GM23338 (cell line): ENCODE measurements at regions not wholly inside any gene's neighbourhood (a gene's known extent, or its start where the extent isn't known, plus 50 kb on each side); places are given as distances from the start of the nearest gene placed in this dataset.

Experiments used
- ATAC-seq: fragments of 200-7000 bp; cut with Tn5 transposase; 3 replicates; pipeline ENCODE4 v1.9.1; 2020
- DNase-seq: peaks from one replicate; pipeline ENCODE4 v3.0.0-alpha.2; 2015; ENCODE audit warnings: low spot score
- H2AFZ ChIP-seq: fragments of 200-600 bp; sonication (generic); 2 replicates; pipeline ENCODE4 v1.8.0; 2016; ENCODE audit warnings: antibody characterized with exemption, mild to moderate bottlenecking, moderate library complexity
- H3F3A ChIP-seq: fragments of 200-600 bp; sonication (generic); replicated peaks from 2 replicates; pipeline ENCODE4 v1.8.0; 2017; ENCODE audit warnings: antibody characterized with exemption, mixed run types, low read depth
- H3K27ac ChIP-seq: fragments of 200-600 bp; sonication (generic); 2 replicates; pipeline ENCODE4 v1.6.1; 2016; ENCODE audit warnings: low read depth
- H3K27me3 ChIP-seq: fragments of 200-600 bp; sonication (generic); 2 replicates; pipeline ENCODE4 v1.8.0; 2016; ENCODE audit warnings: mild to moderate bottlenecking, mixed run types, moderate library complexity; ENCODE audit not compliant: insufficient read depth
- H3K36me3 ChIP-seq: fragments of 200-600 bp; sonication (generic); 2 replicates; pipeline ENCODE4 v1.8.0; 2016; ENCODE audit warnings: mild to moderate bottlenecking; ENCODE audit not compliant: insufficient read depth
- H3K4me1 ChIP-seq: fragments of 200-600 bp; sonication (generic); 2 replicates; pipeline ENCODE4 v1.8.0; 2016; ENCODE audit warnings: mild to moderate bottlenecking, moderate library complexity; ENCODE audit not compliant: insufficient read depth
- H3K4me2 ChIP-seq: fragments of 200-600 bp; sonication (generic); 2 replicates; pipeline ENCODE4 v1.7.1; 2017; ENCODE audit warnings: mixed run types
- H3K4me3 ChIP-seq: fragments of 200-600 bp; sonication (generic); 2 replicates; pipeline ENCODE4 v1.6.1; 2016; ENCODE audit warnings: mixed run types
- H3K79me2 ChIP-seq: fragments of 200-600 bp; sonication (generic); replicated peaks from 2 replicates; pipeline ENCODE4 v1.8.0; 2017; ENCODE audit warnings: mild to moderate bottlenecking; ENCODE audit not compliant: insufficient read depth
- H3K9me2 ChIP-seq: fragments of 200-600 bp; sonication (generic); 2 replicates; pipeline ENCODE4 v1.8.0; 2017; ENCODE audit not compliant: insufficient read depth
- H4K20me1 ChIP-seq: fragments of 200-600 bp; sonication (generic); replicated peaks from 2 replicates; pipeline ENCODE4 v1.8.0; 2017; ENCODE audit warnings: mild to moderate bottlenecking; ENCODE audit not compliant: insufficient read depth
- H3K27ac Mint-ChIP-seq: 2 replicates; pipeline ENCODE4 v1.8.0; 2020; ENCODE audit warnings: inconsistent platforms, mild to moderate bottlenecking, moderate library complexity, mixed read lengths
- H3K27me3 Mint-ChIP-seq: 3 replicates; pipeline ENCODE4 v1.8.0; 2022; ENCODE audit warnings: low read depth, mild to moderate bottlenecking, moderate library complexity, mixed read lengths, inconsistent platforms; ENCODE audit not compliant: insufficient read depth, poor library complexity
- H3K36me3 Mint-ChIP-seq: 3 replicates; pipeline ENCODE4 v1.8.0; 2021; ENCODE audit warnings: low read depth, mild to moderate bottlenecking, inconsistent platforms, moderate library complexity, mixed read lengths
- H3K4me1 Mint-ChIP-seq: 3 replicates; pipeline ENCODE4 v1.8.0; 2020; ENCODE audit warnings: mild to moderate bottlenecking, inconsistent platforms, mixed read lengths
- H3K4me3 Mint-ChIP-seq: 3 replicates; pipeline ENCODE4 v1.8.0; 2021; ENCODE audit warnings: moderate library complexity, mild to moderate bottlenecking, inconsistent platforms, mixed read lengths
- H3K9me3 Mint-ChIP-seq: 3 replicates; pipeline ENCODE4 v1.8.0; 2020; ENCODE audit warnings: moderate library complexity, mild to moderate bottlenecking, inconsistent platforms, mixed read lengths
- CREB1 ChIP-seq: fragments of 250-450 bp; sonication (Bioruptor Pico); IDR thresholded peaks from 2 replicates; pipeline ENCODE4 v1.5.0; 2020; ENCODE audit warnings: low read depth, mild to moderate bottlenecking, moderate library complexity
- CTCF ChIP-seq, 2 experiments: fragments of 200-600 bp in 1 of 2; sonication (generic) in 1 of 2; conservative IDR thresholded peaks; 2 replicates each; pipeline versions ENCODE4 v1.5.1 to v1.6.1; 2016 to 2017; ENCODE audit warnings: antibody characterized with exemption in 2 of 2, low read depth in 2 of 2, mild to moderate bottlenecking in 2 of 2, moderate library complexity in 1 of 2
- EZH2 ChIP-seq: fragments of 200-600 bp; sonication (generic); IDR thresholded peaks from one replicate; pipeline ENCODE4 v1.8.0; 2017; ENCODE audit warnings: antibody characterized with exemption, mild to moderate bottlenecking, low read depth; ENCODE audit not compliant: unreplicated experiment
- EZH2phosphoT487 ChIP-seq: fragments of 200-600 bp; sonication (generic); IDR thresholded peaks from one replicate; pipeline ENCODE4 v1.8.1; 2018; ENCODE audit warnings: antibody characterized with exemption; ENCODE audit not compliant: unreplicated experiment
- JUNB ChIP-seq: IDR thresholded peaks from one replicate; pipeline ENCODE4 v1.6.1; 2016; ENCODE audit warnings: antibody characterized with exemption; ENCODE audit not compliant: unreplicated experiment
- NANOG ChIP-seq: IDR thresholded peaks from 2 replicates; pipeline ENCODE4 v1.6.1; 2016; ENCODE audit warnings: antibody characterized with exemption, borderline replicate concordance
- REST ChIP-seq: IDR thresholded peaks from one replicate; pipeline ENCODE4 v1.6.1; 2018; ENCODE audit warnings: antibody characterized with exemption; ENCODE audit not compliant: unreplicated experiment
- STAT1 ChIP-seq: IDR thresholded peaks from one replicate; pipeline ENCODE4 v1.6.1; 2016; ENCODE audit warnings: antibody characterized with exemption; ENCODE audit not compliant: unreplicated experiment
- ZNF331 ChIP-seq: fragments of 250-450 bp; sonication (Bioruptor Pico); IDR thresholded peaks from 2 replicates; pipeline ENCODE4 v1.5.0; 2020; ENCODE audit warnings: low read depth, mild to moderate bottlenecking, moderate library complexity

- Mint-ChIP-seq H3K27ac (no peak overlapping the region), H3K36me3 (no peaks in the 10 kb centered on the region), H3K9me3 (no peaks in the 10 kb centered on the region), H3K4me3 (no peak overlapping the region), H3K27me3 (no peaks in the 10 kb centered on the region), H3K4me1 (no peaks in the 10 kb centered on the region)
- H3F3A ChIP-seq = no peaks in the 10 kb centered on the region
- no peaks in the 10 kb centered on the region for H4K20me1 ChIP-seq
- TF ChIP-seq STAT1 = no peak
- TF ChIP-seq EZH2phosphoT487 = no peak
- no peak for TF ChIP-seq CREB1 (CRISPR knock-in tag)
- TF ChIP-seq ZNF331 = no peak
- TF ChIP-seq REST = no peak
- no peak for TF ChIP-seq CTCF (conservative IDR thresholded peaks at IDR 0.05; ENCODE audit: low read depth in 2 of 2)
- TF ChIP-seq NANOG = no peak
- no peak for TF ChIP-seq JUNB
- H3K4me2 ChIP-seq = no peak overlapping the region
- no peaks in the 10 kb centered on the region for H3K36me3 ChIP-seq
- no peaks in the 10 kb centered on the region for H3K4me1 ChIP-seq
- no peak for ATAC-seq
- H3K9me2 ChIP-seq = no peaks in the 10 kb centered on the region
- H3K27ac ChIP-seq = no peak overlapping the region
- H2AFZ ChIP-seq = no peak overlapping the region
- H3K79me2 ChIP-seq = no peaks in the 10 kb centered on the region
- no peak overlapping the region for H3K4me3 ChIP-seq
- no peak for DNase-seq
- H3K27me3 ChIP-seq = no peaks in the 10 kb centered on the region
These were observed 524.9 kb upstream of the ITGA1 start for GRCh38 chr5:52262844-52263243.

- H3K27ac Mint-ChIP-seq = no peak overlapping the region; the same call in 1 of the 2 replicates
- no peaks in the 10 kb centered on the region for H3K9me2 ChIP-seq
- no peak for ATAC-seq
- no peaks in the 10 kb centered on the region for H3K36me3 Mint-ChIP-seq
- no peak overlapping the region for H3K4me3 Mint-ChIP-seq
- peak; percentile 2 for DNase-seq
- H3K4me1 Mint-ChIP-seq = peaks cover 21% of the 10 kb centered on the region
- no peak overlapping the region for H3K4me3 ChIP-seq
- no peaks in the 10 kb centered on the region for H3K9me3 Mint-ChIP-seq
- H2AFZ ChIP-seq = no peak overlapping the region; the same call in 1 of the 2 replicates
- H3K79me2 ChIP-seq = no peaks in the 10 kb centered on the region
- H3K4me2 ChIP-seq = 0 out of 2 replicates have a peak overlapping the region, but pooled peaks have one; percentile 9
- no peak overlapping the region for H3K27ac ChIP-seq
- H3K27me3 ChIP-seq = no peaks in the 10 kb centered on the region
- H3F3A ChIP-seq = no peaks in the 10 kb centered on the region
- no peaks in the 10 kb centered on the region for H3K36me3 ChIP-seq
- no peaks in the 10 kb centered on the region for H4K20me1 ChIP-seq
- no peaks in the 10 kb centered on the region for H3K27me3 Mint-ChIP-seq
- peaks cover 29% of the 10 kb centered on the region for H3K4me1 ChIP-seq
- TF ChIP-seq CTCF (conservative IDR thresholded peaks at IDR 0.05; ENCODE audit: low read depth in 2 of 2) (no peak), REST (no peak), EZH2 (no peak), JUNB (no peak), EZH2phosphoT487 (no peak), CREB1 (CRISPR knock-in tag) (no peak), NANOG (no peak), ZNF331 (no peak)
These were observed 518.3 kb upstream of the ITGA1 start for GRCh38 chr5:52269401-52269800.
